ENCODE measurements at regions not wholly inside any gene's neighbourhood (a gene's known extent, or its start where the extent isn't known, plus 50 kb on each side); places are given as distances from the start of the nearest gene placed in this dataset.

GRCh38 chr3:43791246-43791645, 100.5 kb downstream of the ABHD5 start:
- DNase-seq (no peak), ATAC-seq (no peak)
- H3K27me3 ChIP-seq (ENCODE audit: insufficient read depth in 3 of 3, low read length in 2 of 3): peaks cover 0 to 3% (median 2%) of the 10 kb centered on the region in 3 donors
- H3K4me1 ChIP-seq: no peaks in the 10 kb centered on the region
- intact Hi-C loops (cut with DNase I): no loop called here
- H3K4me3 ChIP-seq: no peak overlapping the region
- no peak overlapping the region for H3K27ac ChIP-seq
- no peaks in the 10 kb centered on the region for H3K36me3 ChIP-seq (ENCODE audit: insufficient read depth in 1 of 2, low read depth in 1 of 2)
- no peak for TF ChIP-seq CTCF (IDR thresholded peaks at IDR 0.05)
- H3K9me3 ChIP-seq: no peaks in the 10 kb centered on the region

DNA sequence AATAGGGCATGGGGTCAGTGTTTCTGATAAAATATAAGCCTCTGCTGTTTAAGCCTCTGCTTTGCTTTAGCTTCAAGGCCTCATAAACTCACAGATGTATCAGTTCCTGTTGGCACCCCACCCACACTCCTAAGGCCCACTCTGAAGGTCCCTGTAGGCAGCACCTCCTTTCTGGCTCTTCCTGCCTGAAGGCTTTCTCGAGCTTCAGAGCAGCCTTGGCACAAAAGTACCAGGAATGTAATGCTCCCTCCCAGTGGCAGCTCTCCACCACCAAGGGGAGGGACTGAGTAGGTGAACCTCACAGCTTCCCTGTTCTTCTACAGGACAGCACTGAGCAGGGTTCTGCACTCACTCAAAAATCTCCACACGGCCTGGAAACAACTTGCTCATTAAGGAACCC, 102.2 kb downstream of the ABHD5 start:
- Histone ChIP-seq H3K9me3 (no peaks in the 10 kb centered on the region), H3K4me3 (no peak overlapping the region), H3K27ac (no peak overlapping the region), H3K27me3 (ENCODE audit: insufficient read depth in 3 of 3, low read length in 2 of 3) (peaks cover 0 to 3% (median 0%) of the 10 kb centered on the region in 3 donors), H3K36me3 (ENCODE audit: insufficient read depth in 1 of 2, low read depth in 1 of 2) (no peaks in the 10 kb centered on the region), H3K4me1 (no peaks in the 10 kb centered on the region)
- TF ChIP-seq CTCF (IDR thresholded peaks at IDR 0.05): no peak
- DNase-seq: no peak
- intact Hi-C loops (cut with DNase I): no loop called here
- ATAC-seq: no peak
- WGBS, 3 donors: 31 to 34% (median 32%) methylated on average over 2 of the region's 2 CpGs

- no peaks in the 10 kb centered on the region for H3K36me3 ChIP-seq (ENCODE audit: insufficient read depth in 1 of 2, low read depth in 1 of 2)
- DNase-seq (no peak), ATAC-seq (no peak)
- H3K4me1 ChIP-seq: no peaks in the 10 kb centered on the region
- H3K27ac ChIP-seq: no peak overlapping the region
- no peaks in the 10 kb centered on the region for H3K9me3 ChIP-seq
- intact Hi-C loops (cut with DNase I): no loop called here
- H3K4me3 ChIP-seq: no peak overlapping the region
- no peak for TF ChIP-seq CTCF (IDR thresholded peaks at IDR 0.05)
- peaks cover 0 to 3% (median 0%) of the 10 kb centered on the region in 3 donors for H3K27me3 ChIP-seq (ENCODE audit: insufficient read depth in 3 of 3, low read length in 2 of 3)
- WGBS, 3 donors: 74 to 80% (median 78%) methylated on average over 9 of the region's 9 CpGs
Measured at GRCh38 chr3:43793648-43794372, 103.1 kb downstream of the ABHD5 start.

- no peak for TF ChIP-seq CTCF (IDR thresholded peaks at IDR 0.05)
- no peaks in the 10 kb centered on the region for H3K36me3 ChIP-seq (ENCODE audit: insufficient read depth in 1 of 2, low read depth in 1 of 2)
- H3K9me3 ChIP-seq: peaks cover 1% of the 10 kb centered on the region
- WGBS, 3 donors: 59 to 81% (median 80%) methylated on average over 1 of the region's 1 CpG
- peaks cover 0 to 3% (median 0%) of the 10 kb centered on the region in 3 donors for H3K27me3 ChIP-seq (ENCODE audit: insufficient read depth in 3 of 3, low read length in 2 of 3)
- ATAC-seq (no peak), DNase-seq (no peak)
- intact Hi-C loops (cut with DNase I): no loop called here
- H3K4me1 ChIP-seq: no peaks in the 10 kb centered on the region
- no peak overlapping the region for H3K27ac ChIP-seq
- no peak overlapping the region for H3K4me3 ChIP-seq
Measured at GRCh38 chr3:43794776-43795175, 104.0 kb downstream of the ABHD5 start.

- WGBS, 3 donors: 73 to 75% (median 73%) methylated on average over 3 of the region's 3 CpGs
- DNase-seq (no peak), ATAC-seq (no peak)
- intact Hi-C loops (cut with DNase I): no loop called here
- Histone ChIP-seq H3K27ac (no peak overlapping the region), H3K4me3 (no peak overlapping the region), H3K4me1 (no peaks in the 10 kb centered on the region), H3K27me3 (ENCODE audit: insufficient read depth in 3 of 3, low read length in 2 of 3) (peaks cover 0 to 3% (median 0%) of the 10 kb centered on the region in 3 donors), H3K36me3 (ENCODE audit: insufficient read depth in 1 of 2, low read depth in 1 of 2) (no peaks in the 10 kb centered on the region), H3K9me3 (peaks cover 5% of the 10 kb centered on the region)
- no peak for TF ChIP-seq CTCF (IDR thresholded peaks at IDR 0.05)
Measured at GRCh38 chr3:43795491-43795890, 104.8 kb downstream of the ABHD5 start.

Data from psoas muscle (tissue), 7 donors.